Activated naive CD4-positive, alpha-beta T cell treated with Interleukin-2 at 50 U/mL for 16 hours (primary cell): ENCODE measurements at regions not wholly inside any gene's neighbourhood (a gene's known extent, or its start where the extent isn't known, plus 50 kb on each side); places are given as distances from the start of the nearest gene placed in this dataset.
"Not testable (repeated sequence)": the region's sequence is repeated elsewhere in the genome, so short reads cannot be mapped to it uniquely, and the experiment has no call there.

Experiments
- DNase-seq: peaks from one replicate; pipeline ENCODE4 v3.0.0-alpha.2; 2020

DNA sequence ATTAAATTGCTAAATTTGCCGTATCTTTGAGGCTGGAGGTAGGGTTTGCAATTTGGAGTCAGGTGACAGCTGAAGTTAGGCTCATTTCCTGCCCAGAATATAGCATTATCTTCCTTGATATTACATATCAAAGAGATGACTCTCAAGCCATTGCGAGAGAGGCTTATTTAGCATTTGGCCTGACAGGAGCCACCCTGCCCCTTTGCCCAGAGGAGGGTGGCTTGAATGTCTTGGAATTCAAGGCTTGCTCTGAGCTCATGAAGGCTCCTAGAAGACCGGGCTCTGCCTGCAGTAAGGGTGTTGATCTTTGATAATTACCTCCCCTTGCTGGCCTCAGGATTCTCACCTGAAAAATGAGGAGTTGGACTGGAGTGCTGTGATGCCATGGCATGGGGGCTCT, 251.4 kb upstream of the C2CD4B start:
- no peak for DNase-seq

DNA sequence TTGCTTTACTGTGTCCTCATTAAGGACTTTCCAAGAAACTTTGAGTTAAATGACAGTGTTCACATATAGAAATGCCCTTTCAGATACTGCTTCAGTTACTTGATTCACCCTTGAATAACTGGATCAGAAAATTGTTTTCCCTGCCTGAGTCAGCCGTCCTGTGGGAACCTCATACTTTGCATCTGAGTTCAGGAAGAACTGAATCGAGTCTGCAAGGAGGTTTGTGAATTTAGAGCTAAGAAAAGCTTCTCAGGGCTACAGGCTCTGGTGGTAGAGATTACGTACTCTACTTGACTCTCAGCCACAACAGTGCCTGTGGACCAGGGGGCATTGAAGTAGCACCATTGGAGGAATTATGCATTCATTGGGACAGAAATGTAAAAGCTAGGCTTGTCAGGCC, 252.4 kb upstream of the C2CD4B start:
- DNase-seq = no peak

DNA sequence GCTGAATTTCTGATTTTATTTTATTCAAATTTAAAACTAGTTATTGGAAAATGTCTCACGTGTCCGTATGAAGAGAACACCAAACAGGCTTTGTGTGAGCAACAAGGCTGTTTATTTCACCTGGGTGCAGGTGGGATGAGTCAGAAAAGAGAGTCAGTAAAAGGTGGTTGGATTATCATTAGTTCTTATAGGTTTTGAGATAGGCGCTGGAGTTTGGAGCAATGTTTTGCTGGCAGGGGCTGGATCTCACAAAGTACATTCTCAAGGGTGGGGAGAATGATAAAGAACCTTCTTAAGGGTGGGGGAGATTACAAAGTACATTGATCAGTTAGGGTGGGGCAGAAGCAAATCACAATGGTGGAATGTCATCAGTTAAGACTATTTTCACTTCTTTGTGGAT, 253.4 kb upstream of the C2CD4B start:
- DNase-seq = not testable (repeated sequence)

DNA sequence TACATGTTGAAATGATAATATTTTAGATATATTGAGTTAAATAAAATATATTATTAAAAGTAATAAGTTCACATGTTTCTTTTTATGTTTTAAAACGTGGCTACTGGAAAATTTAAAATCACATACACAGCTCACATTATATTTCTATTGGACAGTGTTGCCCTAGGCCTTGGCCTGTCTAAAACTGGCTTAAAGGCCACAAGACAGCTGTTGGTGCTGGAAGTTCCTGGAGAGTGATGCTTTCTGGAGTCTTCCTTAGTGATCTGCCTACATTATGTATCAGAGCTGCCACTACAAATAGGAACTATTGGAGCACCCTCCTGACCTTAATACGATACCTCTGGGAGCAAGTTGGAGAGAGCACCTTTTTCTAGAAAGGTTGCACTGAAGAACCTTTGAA, 254.1 kb upstream of the C2CD4B start:
- no peak for DNase-seq

DNA sequence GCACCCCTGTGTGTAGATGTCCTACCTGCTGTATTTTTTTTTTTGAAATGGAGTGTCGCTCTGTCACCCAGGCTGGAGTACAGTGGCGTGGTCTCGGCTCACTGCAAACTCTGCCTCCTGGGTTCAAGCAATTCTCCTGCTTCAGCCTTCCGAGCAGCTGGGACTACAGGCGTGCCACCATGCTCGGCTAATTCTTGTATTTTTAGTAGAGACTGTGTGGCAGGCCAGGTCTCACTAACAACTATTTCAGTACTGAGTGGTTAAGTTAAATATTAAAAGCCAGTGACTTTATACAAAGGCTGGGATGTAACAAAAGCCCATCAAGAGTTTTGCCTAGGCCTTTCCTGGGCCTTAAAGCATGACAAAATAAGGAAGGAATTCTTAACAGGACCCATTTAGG, 255.3 kb upstream of the C2CD4B start:
- DNase-seq = not testable (repeated sequence)

DNA sequence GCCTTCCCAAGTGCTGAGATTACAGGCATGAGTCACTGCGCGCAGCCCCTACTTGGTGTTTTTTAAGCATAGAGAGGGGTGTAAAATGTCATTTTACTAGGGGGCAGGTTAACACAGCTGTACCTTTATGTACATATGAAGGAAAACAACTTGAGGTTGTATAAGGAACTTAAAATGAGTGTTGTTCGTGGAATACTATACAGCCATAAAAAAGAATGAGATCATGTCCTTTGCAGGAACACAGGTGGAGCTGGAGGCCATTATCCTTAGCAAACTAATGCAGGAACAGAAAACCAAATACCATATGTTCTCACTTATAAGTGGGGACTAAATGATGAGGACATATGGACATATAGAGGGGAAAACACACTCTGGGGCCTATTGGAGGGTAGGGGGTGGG, 256.2 kb upstream of the C2CD4B start:
- no peak for DNase-seq

DNA sequence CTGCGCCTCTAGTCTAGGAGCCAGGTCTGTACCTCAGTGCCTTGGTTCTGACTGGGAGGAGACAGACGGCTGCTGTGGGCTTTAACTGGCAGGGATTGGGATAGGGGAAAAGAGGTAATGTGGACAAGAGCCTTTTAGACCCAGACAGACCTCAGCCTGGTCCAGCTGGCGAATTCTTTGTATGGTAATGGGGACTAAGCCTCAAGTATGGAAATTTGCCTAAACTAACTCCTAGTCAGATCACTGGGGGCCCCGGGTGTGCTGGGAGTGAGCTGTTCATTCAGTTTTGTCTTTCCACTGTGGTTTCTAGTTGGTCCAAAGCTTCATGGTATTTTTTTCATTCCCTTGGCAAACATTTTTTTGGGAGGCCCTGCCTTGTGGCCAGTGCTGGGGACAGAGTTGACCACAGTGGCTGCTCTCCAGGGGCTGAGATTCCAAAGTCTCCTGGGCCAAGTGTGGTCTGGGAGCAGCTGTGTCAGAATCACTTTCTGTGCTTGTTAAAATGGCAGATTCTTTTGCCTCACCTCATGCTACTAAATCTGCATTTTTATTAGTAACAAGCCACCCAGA, 261.4 kb upstream of the C2CD4B start:
- no peak for DNase-seq

DNA sequence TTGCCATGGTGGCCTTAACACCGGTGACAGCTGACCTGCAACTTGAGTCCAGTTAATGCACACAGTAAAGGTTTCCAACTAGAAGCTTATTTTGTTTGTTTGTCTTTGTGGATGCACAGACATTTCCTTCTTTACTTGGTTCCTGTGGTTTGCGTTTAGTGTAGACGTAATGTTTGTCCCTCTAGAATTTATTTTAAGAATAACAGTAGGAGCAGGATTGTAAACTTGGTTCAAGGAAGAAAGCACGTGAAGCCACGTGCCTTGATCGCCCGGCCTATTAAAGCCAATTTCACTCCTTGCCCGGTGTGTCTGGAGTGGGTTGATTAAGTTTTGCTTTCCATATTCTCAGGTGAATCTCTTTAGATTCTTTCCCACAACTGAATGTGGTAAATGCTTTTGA, 263.2 kb upstream of the C2CD4B start:
- no peak for DNase-seq

DNA sequence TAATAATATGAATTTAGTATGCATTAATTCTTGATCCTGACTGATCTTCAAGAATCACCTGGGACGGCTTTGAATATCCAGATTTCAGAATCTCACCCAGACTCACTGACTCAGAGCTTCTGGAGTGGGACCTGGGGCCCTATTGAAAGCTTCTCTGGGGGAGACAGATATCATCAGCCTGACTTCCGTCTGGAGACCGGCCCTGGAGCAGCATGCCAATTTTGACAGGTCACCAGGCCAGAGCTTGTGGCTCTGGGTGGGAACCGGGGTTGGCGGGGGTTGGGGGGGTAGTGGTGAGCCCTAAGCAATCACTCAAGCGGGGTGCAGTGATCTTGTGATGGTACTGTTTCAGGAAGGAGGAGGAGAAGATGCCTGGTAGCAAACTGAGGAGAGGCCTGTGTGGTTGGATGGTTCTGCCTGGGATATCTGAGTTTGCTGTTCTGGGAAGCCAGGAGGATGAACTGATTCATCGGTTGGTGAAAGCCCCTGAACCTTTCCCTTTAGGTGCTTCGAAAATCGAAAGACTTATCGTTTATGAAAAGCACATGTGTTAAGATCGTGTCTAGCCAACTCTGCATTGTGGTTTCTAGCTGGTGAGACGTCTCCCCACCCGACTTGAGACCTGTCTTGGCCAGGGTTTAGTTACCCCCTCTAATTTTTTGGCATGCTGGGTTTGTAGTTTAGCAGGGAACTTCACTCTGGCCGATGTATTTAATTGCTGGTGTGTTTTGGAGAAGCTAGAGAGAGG, 263.9 kb upstream of the C2CD4B start:
- no peak for DNase-seq

DNA sequence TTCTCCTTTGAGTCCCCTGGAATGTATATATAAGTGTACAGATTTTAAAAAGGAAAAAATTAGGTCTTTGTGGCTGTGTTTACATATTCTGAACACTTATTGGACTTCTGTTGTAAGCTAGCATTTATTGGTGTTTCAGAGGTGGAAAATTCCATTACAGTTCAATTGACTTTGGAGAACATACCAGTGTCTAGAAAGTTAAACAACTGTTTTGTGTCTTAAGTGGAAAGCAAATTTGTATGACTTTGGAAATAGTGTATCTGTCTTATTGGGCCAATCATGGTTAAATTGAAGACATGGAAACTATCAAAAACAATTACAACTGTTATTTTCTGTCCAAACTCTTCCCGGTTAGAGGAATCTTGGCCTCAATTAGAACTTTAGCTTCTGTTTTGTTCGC, 265.0 kb upstream of the C2CD4B start:
- DNase-seq = no peak

DNA sequence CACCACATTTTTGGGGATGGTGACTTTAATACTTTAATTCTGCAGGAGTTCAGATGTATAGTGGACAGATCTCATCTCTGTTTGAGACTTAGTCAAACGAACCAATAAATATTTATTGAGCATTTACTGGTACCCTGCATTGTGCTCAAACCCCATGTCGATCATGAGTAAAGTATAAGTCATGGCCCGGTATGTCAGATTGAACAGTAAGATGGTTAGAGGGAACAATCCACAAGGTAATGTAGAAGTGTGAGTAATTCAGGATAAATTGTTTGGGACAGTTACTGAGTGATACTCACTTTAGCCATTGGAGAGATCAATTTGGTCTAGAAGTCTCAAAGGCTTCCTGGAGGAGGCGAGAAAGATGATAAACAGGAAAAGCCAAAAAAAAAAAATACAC, 265.5 kb upstream of the C2CD4B start:
- no peak for DNase-seq

DNA sequence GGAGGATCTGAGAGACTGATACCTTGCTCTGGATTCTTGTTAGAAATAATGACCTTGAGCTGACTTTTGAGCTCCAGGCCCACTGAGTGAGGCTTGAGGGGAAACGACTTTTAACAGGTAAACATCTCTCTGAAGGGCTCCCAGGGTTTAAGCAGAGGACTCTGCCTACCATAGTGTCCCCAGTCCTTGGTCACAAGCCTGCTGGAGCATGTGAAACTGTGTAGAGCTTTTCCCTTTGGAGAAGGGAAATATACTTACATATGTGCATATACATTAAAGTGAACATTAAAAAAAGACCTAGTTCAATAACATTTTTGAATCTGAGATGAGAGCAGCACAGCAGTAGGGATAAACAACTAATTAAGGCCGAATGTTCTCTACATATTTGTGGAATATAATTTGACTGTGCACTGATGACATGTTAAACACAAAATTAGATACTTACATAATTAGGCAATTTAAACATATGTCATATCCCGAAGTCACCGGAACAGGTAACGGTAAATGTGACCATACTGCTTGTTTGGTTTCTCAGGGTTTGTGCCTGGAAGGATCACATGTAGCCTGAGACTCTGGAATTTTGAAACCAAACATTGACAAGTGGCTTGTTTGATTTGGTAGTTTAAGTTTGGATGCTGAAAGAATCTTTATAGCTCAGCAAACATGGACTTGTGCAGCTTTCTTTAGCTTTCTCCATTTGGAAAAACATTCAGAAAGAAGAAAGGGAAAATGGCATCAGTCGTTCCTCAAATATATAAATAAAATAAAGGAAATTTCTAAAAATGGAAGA, 266.1 kb upstream of the C2CD4B start:
- DNase-seq = no peak

DNA sequence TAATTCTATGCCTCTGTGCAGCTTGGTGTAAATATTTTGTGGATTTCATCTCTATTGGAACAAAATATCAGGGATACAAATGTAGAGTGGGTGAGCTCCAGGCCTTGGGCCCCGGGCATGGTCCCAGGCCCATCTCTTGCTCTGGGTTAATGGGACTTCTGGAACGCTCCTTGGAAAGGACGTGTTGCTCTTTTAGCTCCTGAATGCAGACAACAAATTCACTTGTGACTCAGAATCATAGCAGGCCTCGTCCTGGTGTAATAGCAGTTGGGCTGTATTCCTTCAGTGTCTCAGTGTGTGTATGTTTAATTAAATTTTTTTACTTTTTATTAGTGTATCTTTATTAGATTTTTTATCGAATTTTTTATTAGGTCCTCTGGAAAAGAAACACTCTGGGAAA, 266.7 kb upstream of the C2CD4B start:
- DNase-seq = no peak

DNA sequence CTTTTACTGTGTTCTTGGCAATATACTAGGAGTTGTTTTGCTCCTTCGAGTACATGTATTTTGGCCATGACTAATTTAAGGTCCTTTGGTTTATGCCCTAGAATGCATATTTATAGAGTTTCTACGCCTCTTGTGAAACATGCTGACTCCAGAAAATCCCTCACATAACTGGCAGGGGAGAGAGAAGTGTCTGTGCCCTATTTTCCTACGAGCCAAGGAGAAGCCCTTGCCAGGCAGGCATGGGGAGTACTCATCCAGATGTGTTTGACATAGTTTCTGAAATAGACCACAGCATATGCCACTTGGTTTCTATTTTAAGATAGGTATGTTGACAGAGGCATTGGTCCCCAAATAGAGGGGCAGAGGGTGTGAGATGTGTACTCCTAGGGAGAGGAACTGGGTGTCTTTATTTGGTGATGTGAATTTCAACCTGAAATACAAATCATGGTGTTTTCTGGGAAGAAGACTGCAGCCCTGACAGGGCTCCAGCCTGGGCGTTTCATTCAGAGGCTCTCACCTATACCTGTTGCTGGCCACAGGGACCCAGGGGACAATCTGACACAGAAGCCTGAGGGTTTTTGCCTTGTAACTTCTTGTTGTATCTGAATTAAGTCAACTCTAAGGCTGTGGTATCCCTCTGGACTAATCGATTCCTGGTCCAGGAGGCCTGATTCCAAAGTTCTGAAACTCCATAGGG, 267.8 kb upstream of the C2CD4B start:
- no peak for DNase-seq

DNA sequence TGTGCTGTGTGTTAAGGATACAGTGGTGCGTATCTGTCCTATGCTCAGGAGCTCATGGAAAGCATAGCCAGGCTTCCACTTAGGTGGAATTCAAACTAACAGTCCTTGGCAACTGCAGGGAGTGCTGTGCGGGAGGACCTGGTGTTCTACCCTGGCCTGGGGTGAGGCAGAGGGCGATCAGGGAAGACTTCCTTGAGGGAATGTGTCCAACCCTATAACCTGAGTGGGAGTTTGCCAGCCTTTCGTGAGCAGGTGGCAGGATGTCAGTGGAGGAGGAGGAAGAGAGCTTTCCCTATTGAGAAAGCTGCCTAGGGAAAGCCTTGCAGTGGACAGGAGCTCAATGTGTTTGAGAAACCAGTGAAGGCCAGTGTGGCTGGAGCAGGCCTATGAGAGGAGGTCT, 271.1 kb upstream of the C2CD4B start:
- DNase-seq = no peak

DNA sequence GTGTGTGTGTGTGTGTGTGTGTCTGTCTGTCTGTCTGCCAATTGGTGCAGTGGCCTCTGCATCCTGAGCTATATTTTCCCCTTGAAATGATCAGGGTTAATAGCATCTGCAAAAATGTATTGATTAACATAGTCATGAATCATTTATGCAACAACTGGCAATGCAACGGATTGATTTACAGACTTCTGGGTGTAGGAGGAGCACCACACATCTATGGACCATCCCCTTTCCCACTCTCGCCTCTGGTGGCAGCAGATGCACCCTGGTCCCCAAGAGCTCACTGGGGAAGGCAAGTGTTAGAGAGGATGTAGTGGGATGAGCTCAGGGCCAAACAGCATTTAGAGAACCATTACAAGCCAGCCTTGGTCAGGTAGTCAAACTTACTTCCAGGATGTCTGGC, 272.7 kb upstream of the C2CD4B start:
- DNase-seq = no peak

DNA sequence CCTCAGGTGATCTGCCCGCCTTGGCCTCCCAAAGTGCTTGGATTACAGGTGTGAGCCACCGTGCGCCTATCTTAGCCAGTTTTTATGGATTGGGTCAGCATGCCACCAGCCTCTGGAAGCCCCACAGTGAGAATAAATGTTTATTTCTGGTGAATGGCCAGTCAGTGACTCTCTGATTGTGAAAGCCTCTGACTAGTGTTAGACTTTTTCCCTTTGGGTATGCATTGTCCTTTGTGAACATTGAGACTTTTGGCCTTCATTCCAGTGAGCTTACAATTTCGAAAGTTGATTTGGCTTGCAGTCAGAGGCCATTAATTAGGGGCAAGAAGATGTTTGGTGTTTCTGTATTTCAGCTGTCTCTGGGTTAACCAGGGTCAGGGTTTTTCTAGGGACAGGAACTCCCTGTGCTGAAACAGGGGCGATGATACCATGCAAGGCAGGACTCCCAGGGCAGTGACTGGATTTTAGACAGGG, 274.5 kb upstream of the C2CD4B start:
- no peak for DNase-seq

DNA sequence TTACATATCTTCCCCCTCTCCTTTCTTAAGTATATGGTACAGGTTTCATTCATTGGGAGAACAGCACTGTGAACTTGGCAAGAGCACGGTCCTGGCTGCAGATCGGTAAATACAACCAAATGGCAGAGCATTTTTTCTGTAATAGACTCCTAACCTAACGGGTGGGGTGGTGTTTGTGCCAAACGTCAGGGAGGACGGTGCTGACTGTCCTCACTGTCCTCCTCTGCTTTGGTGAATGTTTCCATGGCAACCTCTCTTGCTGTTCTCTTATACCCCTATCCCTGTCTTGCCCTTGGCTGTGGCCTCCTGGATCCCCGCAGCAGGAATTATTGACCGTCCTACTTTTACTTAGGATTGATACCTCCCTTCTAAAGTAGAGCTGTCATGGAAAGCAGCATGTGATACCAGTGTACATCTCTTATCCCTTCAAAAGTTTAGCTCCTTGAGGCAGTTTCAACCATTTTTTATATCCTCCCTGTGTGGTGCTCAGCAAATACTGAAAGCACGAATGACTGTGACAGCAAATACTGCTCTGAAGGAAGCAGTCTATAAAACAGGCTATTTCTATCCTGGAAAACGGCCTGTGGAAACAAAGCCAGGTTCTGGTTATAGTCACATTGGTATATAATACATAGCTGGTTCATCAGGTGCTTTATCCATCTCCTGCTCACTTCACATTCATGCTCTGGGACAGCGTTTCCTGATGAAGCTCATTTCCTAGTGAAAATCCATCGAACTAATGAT, 275.4 kb upstream of the C2CD4B start:
- no peak for DNase-seq

DNA sequence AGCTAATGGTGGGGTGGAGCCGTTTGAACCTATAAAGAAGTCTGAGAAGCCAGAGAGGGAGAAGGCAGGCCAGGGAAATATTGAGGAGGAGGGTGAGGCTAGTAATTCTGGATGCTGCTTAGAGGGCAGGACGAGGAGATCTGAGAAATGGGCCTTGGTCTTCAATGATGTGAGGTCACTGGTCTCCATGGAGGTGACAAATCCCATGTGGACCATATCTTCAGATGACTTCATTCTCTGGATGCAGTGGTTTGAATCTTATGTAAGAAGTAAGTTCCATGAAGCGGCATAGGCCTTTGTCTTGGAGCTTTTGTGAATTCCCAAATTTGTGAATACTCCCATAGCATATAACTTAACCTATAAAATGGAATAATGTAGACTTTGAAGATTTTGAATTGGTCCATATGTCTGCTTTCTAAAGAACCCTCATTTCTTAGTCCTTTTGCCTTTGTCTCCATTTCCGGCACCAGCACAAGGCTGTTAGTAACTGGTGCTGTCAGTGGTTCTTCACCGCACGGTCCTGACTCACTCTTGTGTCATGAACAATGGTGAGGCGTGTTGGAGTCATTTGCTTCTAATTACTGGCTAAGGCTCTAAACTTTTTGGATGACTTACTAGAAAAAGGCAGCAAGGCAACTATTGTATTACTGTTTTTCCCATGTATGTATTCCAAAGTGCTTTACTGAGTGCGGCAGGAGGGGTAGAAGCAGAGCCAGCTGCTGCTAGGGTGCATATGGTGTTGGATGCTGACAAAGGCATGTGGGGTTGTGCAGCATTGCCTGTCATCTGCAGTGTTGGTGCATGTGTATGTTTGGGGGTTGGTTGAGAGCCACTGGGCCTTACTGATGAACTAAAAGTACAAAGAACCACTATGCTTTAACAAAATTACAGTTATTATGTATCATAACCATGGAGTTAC, 279.3 kb upstream of the C2CD4B start:
- no peak for DNase-seq

DNA sequence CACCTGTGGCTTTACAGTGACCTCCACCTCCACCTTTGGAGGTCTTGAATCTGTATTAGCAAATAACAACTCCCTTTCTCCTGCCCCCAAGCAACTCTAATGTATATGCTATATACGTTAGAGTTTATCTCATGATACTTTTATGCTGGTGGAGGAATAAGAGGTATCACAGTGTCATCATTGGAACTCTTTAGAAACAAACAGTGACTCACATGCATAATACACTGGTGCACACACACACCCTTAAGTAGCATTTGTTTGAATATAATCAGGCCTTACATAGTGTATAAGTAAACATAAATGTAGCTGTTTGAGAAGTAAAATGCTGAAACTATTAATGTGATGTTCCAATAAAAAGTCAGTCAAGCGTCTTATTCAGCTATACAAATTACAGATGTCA, 280.2 kb upstream of the C2CD4B start:
- no peak for DNase-seq

DNA sequence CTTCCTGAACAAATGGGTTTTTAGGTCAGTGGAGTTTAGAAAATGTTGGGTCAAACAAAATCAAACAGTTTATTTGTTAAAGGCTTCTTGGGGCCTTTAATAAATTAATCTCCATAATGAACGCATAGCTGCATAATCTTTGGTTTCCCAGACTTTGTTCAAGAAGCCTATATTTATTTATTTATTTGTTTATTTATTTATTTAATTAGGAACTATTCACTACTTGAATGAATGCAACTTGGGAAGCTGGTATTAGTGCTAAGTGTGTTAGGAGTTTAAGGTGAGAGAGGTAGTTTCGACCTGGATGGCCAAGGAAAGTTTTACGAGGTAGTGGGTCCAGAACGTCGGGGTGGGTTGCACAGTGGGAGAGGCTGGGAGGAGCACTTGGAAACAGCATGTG, 281.9 kb upstream of the C2CD4B start:
- no peak for DNase-seq

DNA sequence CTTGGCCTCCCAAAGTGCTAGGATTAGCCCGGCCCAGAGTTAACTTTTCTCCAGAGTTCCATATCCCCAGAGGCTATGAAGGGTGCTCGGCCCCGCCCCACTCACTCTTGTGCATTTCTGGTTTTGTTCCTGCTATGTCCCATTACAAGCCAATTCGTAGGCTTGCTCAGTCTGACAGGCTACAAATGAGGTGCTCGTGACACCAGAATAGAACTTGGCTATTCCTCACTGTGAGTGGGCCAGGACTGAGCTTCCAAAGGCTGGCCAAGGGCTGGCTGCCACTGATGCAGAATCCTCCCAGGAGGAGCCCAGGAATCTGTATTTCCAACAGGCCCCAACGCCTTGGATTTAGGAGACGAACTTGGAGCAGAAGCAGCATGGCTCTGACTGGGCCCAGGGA, 282.7 kb upstream of the C2CD4B start:
- no peak for DNase-seq
